H1 (cell line): ENCODE measurements at regions not wholly inside any gene's neighbourhood (a gene's known extent, or its start where the extent isn't known, plus 50 kb on each side); places are given as distances from the start of the nearest gene placed in this dataset.

ENCODE experiments used
- CTCF ChIA-PET: fragments of 300-600 bp; sonication (Branson Sonifier 250); formaldehyde crosslinking; loops from one replicate; lab custom pipeline; 2021; ENCODE audit not compliant: partially characterized antibody; lab: Charles Lee
- POLR2A ChIA-PET: fragments of 300-600 bp; sonication (Branson Sonifier 250); formaldehyde crosslinking; loops from one replicate; lab custom pipeline; 2021; ENCODE audit warnings: inconsistent platforms; ENCODE audit not compliant: partially characterized antibody; lab: Charles Lee
- DNase-seq, 2 experiments: peaks; one replicate each; pipeline versions ENCODE4 v3.0.0 to v3.0.0-alpha.2; 2010 to 2022; ENCODE audit warnings: low spot score in 2 of 2, low read depth in 1 of 2, mixed read lengths in 1 of 2
- FAIRE-seq: peaks from 2 replicates; lab custom pipeline; 2011; peaks lifted over from hg19 to GRCh38; lab: Jason Lieb, UNC
- H2AFZ ChIP-seq: 2 replicates; pipeline ENCODE4 v1.8.1; 2012; ENCODE audit warnings: low read length, inconsistent platforms
- H2AK5ac ChIP-seq: 2 replicates; pipeline ENCODE4 v1.6.1; 2013; ENCODE audit warnings: low read depth, low read length
- H2BK120ac ChIP-seq: replicated peaks from 2 replicates; pipeline ENCODE3; 2013; ENCODE audit warnings: low read depth, low read length, inconsistent platforms
- H2BK12ac ChIP-seq: 2 replicates; pipeline ENCODE4 v1.6.1; 2013; ENCODE audit warnings: low read depth, low read length
- H2BK15ac ChIP-seq: 2 replicates; pipeline ENCODE4 v1.6.1; 2013; ENCODE audit warnings: low read length
- H2BK20ac ChIP-seq: 2 replicates; pipeline ENCODE4 v1.6.1; 2013; ENCODE audit warnings: low read length
- H2BK5ac ChIP-seq: 2 replicates; pipeline ENCODE4 v1.6.1; 2013; ENCODE audit warnings: low read depth, low read length
- H3K14ac ChIP-seq: 2 replicates; pipeline ENCODE4 v1.6.1; 2013; ENCODE audit warnings: inconsistent platforms; ENCODE audit not compliant: insufficient read length
- H3K18ac ChIP-seq: 2 replicates; pipeline ENCODE4 v1.6.1; 2013; ENCODE audit warnings: low read length; ENCODE audit errors: extremely low read depth
- H3K23ac ChIP-seq: 2 replicates; pipeline ENCODE4 v1.6.1; 2013; ENCODE audit warnings: inconsistent platforms; ENCODE audit not compliant: insufficient read length
- H3K23me2 ChIP-seq: 2 replicates; pipeline ENCODE4 v1.6.1; 2013; ENCODE audit warnings: low read depth, low read length
- H3K27ac ChIP-seq: 2 replicates; pipeline ENCODE4 v1.6.1; 2011; ENCODE audit warnings: low read depth, low read length, inconsistent platforms
- H3K27me3 ChIP-seq, 4 experiments: replicated peaks in 1 of 4; 1 replicate in 1 of 4; 2 replicates in 3 of 4; pipeline versions ENCODE4 v1.6.1 to v1.8.1; 2011 to 2013; ENCODE audit warnings: low read length in 3 of 4, mild to moderate bottlenecking in 3 of 4, inconsistent platforms in 2 of 4, mixed read lengths in 2 of 4, moderate library complexity in 1 of 4; ENCODE audit not compliant: control insufficient read depth in 3 of 4, insufficient read depth in 3 of 4; ENCODE audit errors: extremely low read depth in 1 of 4
- H3K36me3 ChIP-seq, 4 experiments: 2 replicates each; pipeline versions ENCODE4 v1.6.1 to v1.8.1; 2011 to 2013; ENCODE audit warnings: mild to moderate bottlenecking in 4 of 4, low read length in 3 of 4, moderate library complexity in 2 of 4, control low read depth in 1 of 4, inconsistent platforms in 1 of 4; ENCODE audit not compliant: insufficient read depth in 4 of 4, control insufficient read depth in 2 of 4
- H3K4ac ChIP-seq: replicated peaks from 2 replicates; pipeline ENCODE3; 2013; ENCODE audit warnings: low read length, low read depth, mixed read lengths, inconsistent platforms; ENCODE audit not compliant: insufficient read length
- H3K4me1 ChIP-seq, 4 experiments: replicated peaks in 1 of 4; 1 replicate in 1 of 4; 2 replicates in 3 of 4; pipeline versions ENCODE4 v1.6.1 to v1.8.1; 2011 to 2013; ENCODE audit warnings: low read length in 3 of 4, inconsistent platforms in 2 of 4, mixed read lengths in 1 of 4; ENCODE audit not compliant: insufficient read depth in 4 of 4, control insufficient read depth in 3 of 4
- H3K4me2 ChIP-seq, 2 experiments: 2 replicates each; pipeline versions ENCODE4 v1.6.1 to v1.8.1; 2011 to 2013; ENCODE audit warnings: low read depth in 2 of 2, low read length in 2 of 2, control low read depth in 1 of 2, inconsistent platforms in 1 of 2, mild to moderate bottlenecking in 1 of 2; ENCODE audit not compliant: insufficient read depth in 1 of 2
- H3K4me3 ChIP-seq, 4 experiments: fragments of 200-600, 300-600 bp in 1 of 4; sonication (generic), shearing (Covaris generic), sonication (Bioruptor Twin) in 1 of 4; 2 replicates each; pipeline versions ENCODE4 v1.5.1 to v1.8.1; 2011 to 2016; ENCODE audit warnings: low read length in 4 of 4, low read depth in 3 of 4, control low read depth in 2 of 4, inconsistent platforms in 2 of 4, mild to moderate bottlenecking in 2 of 4, mixed read lengths in 1 of 4, moderate library complexity in 1 of 4; ENCODE audit not compliant: insufficient read depth in 2 of 4; ENCODE audit errors: extremely low read depth in 1 of 4
- H3K56ac ChIP-seq: replicated peaks from 2 replicates; pipeline ENCODE3; 2013; ENCODE audit warnings: low read depth, mild to moderate bottlenecking, mixed read lengths, low read length, inconsistent platforms; ENCODE audit not compliant: insufficient read length
- H3K79me1 ChIP-seq: 2 replicates; pipeline ENCODE4 v1.6.1; 2013; ENCODE audit warnings: low read depth, low read length, control low read depth
- H3K79me2 ChIP-seq, 2 experiments: 2 replicates each; pipeline versions ENCODE4 v1.6.1 to v1.8.1; 2012 to 2013; ENCODE audit warnings: low read length in 2 of 2, mild to moderate bottlenecking in 2 of 2, inconsistent platforms in 1 of 2; ENCODE audit not compliant: insufficient read depth in 2 of 2, control insufficient read depth in 1 of 2
- H3K9ac ChIP-seq, 4 experiments: replicated peaks in 1 of 4; 1 replicate in 1 of 4; 2 replicates in 3 of 4; pipeline versions ENCODE4 v1.6.1 to v1.8.1; 2011 to 2013; ENCODE audit warnings: low read depth in 3 of 4, low read length in 3 of 4, control low read depth in 2 of 4, mild to moderate bottlenecking in 2 of 4, moderate library complexity in 2 of 4, inconsistent platforms in 1 of 4; ENCODE audit errors: extremely low read depth in 1 of 4
- H3K9me3 ChIP-seq, 2 experiments: 2 replicates each; pipeline versions ENCODE4 v1.6.1 to v1.8.1; 2012 to 2013; ENCODE audit warnings: mild to moderate bottlenecking in 2 of 2, moderate library complexity in 2 of 2, control low read depth in 1 of 2, inconsistent platforms in 1 of 2, low read depth in 1 of 2, low read length in 1 of 2, mixed read lengths in 1 of 2; ENCODE audit not compliant: insufficient read depth in 2 of 2
- H4K20me1 ChIP-seq, 2 experiments: replicated peaks in 1 of 2; 2 replicates each; pipeline versions ENCODE3 to v1.8.1; 2011 to 2013; ENCODE audit warnings: inconsistent platforms in 2 of 2, low read length in 2 of 2, mild to moderate bottlenecking in 1 of 2; ENCODE audit not compliant: insufficient read depth in 2 of 2, control insufficient read depth in 1 of 2
- H4K5ac ChIP-seq: 2 replicates; pipeline ENCODE4 v1.6.1; 2013; ENCODE audit warnings: low read length, low read depth, mixed read lengths, inconsistent platforms; ENCODE audit not compliant: insufficient read length
- H4K8ac ChIP-seq: 2 replicates; pipeline ENCODE4 v1.8.0; 2013; ENCODE audit warnings: mild to moderate bottlenecking, moderate library complexity, low read length, inconsistent platforms; ENCODE audit not compliant: insufficient read depth; ENCODE audit errors: extremely low read depth
- H4K91ac ChIP-seq: replicated peaks from 2 replicates; pipeline ENCODE3; 2013; ENCODE audit warnings: low read length, mixed read lengths, inconsistent platforms; ENCODE audit not compliant: insufficient read length
- EP300 ChIP-seq, 2 experiments: IDR thresholded peaks; 1 replicate in 1 of 2; 2 replicates in 1 of 2; pipeline ENCODE4 v1.6.1; 2011 to 2012; ENCODE audit warnings: low read depth in 2 of 2, low read length in 2 of 2, mild to moderate bottlenecking in 2 of 2, borderline replicate concordance in 1 of 2, inconsistent platforms in 1 of 2, moderate library complexity in 1 of 2
- NANOG ChIP-seq: IDR thresholded peaks from 2 replicates; pipeline ENCODE4 v1.6.1; 2011; ENCODE audit warnings: low read length, low read depth, mild to moderate bottlenecking, inconsistent platforms; ENCODE audit not compliant: insufficient read depth, poor library complexity, severe bottlenecking
- RAD21 ChIP-seq, 2 experiments: IDR thresholded peaks in 1 of 2; conservative IDR thresholded peaks in 1 of 2; 2 replicates each; pipeline ENCODE4 v1.6.1; 2011; ENCODE audit warnings: low read depth in 2 of 2, low read length in 2 of 2, improper control_type of control experiment in 1 of 2, inconsistent platforms in 1 of 2, mild to moderate bottlenecking in 1 of 2, moderate library complexity in 1 of 2
- SRF ChIP-seq: IDR thresholded peaks from 2 replicates; pipeline ENCODE4 v1.6.1; 2011; ENCODE audit warnings: mild to moderate bottlenecking, low read depth, low read length, moderate library complexity
- TBP ChIP-seq: IDR thresholded peaks from 2 replicates; pipeline ENCODE4 v1.6.1; 2011; ENCODE audit warnings: low read depth, low read length, improper control_type of control experiment
- WGBS, 2 experiments: shearing (Covaris generic) in 1 of 2; methylation state at CpG; one replicate each; pipeline versions ENCODE4 v1.1.6 to v1.1.7; 2013 to 2015; ENCODE audit warnings: low lambda C conversion rate in 2 of 2, mixed read lengths in 2 of 2, inconsistent platforms in 1 of 2, low coverage in 1 of 2, missing lambda C conversion rate in 1 of 2; ENCODE audit not compliant: insufficient replicate concordance in 2 of 2, insufficient coverage in 1 of 2, insufficient read length in 1 of 2; ENCODE audit errors: extremely low coverage in 1 of 2, missing lambda C conversion rate in 1 of 2; 5-methylcytosine and 5-hydroxymethylcytosine counted together
- TF ChIP-seq, protein P1 (sequence below): IDR thresholded peaks from 2 replicates; pipeline ENCODE4 v1.6.1; 2012; ENCODE audit warnings: inconsistent platforms

DNA sequence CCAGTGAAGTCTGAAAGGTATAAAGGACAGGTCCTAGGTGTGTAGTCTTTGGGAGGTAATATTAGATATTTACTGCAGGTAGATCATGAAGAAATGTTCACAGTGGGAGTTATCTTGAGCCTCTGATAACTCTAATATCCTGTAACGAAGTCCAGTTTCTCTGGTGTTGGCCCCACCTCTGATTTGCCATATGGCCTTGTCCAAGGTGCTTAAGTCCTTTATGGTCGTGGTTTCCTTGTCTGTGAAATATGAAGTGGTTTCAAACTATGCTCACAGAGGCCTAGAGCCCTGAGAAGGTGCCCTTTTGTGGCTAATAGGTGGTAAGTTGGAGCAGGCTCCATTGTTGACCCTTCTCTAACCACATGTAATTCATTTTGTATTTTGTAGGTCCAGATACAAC, 190.7 kb downstream of the ICOS start:
- Histone ChIP-seq H2AK5ac (no peak overlapping the region), H3K79me2 (no peaks in the 10 kb centered on the region), H3K23me2 (0 out of 2 replicates have a peak, but pooled peaks cover 2% of the 10 kb centered on the region), H3K4ac (no peak overlapping the region), H3K23ac (no peak overlapping the region), H4K20me1 (no peaks in the 10 kb centered on the region), H3K4me3 (no peak overlapping the region), H2BK15ac (no peak overlapping the region), H4K91ac (no peak overlapping the region), H3K14ac (no peak overlapping the region)
- WGBS, 2 experiments = 87% methylated on average over 2 of the region's 2 CpGs; no CpG with 5 or more reads in 1 of the 2 experiments
- TF ChIP-seq EP300 (IDR thresholded peaks at IDR 0.05; ENCODE audit: borderline replicate concordance in 1 of 2, low read depth in 2 of 2, low read length in 2 of 2) (no peak), NANOG (no peak), SRF (no peak), RAD21 (IDR thresholded peaks at IDR 0.05 in 1 of 2, conservative IDR thresholded peaks at IDR 0.05 in 1 of 2; ENCODE audit: low read depth in 2 of 2, low read length in 2 of 2) (no peak), TBP (no peak)
- TF ChIP-seq, protein P1, sequence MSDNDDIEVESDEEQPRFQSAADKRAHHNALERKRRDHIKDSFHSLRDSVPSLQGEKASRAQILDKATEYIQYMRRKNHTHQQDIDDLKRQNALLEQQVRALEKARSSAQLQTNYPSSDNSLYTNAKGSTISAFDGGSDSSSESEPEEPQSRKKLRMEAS = no peak
- TF ChIP-seq, all 59 proteins: peak for 0
- Histone ChIP-seq H3K18ac (no peak overlapping the region), H3K36me3 (no peaks in the 10 kb centered on the region), H3K27me3 (no peaks in the 10 kb centered on the region), H2BK12ac (no peak overlapping the region), H2BK5ac (no peak overlapping the region), H2BK20ac (no peak overlapping the region), H3K9ac (no peak overlapping the region), H3K4me2 (no peak overlapping the region), H3K79me1 (no peaks in the 10 kb centered on the region), H3K9me3 (no peaks in the 10 kb centered on the region), H4K8ac (no peak overlapping the region), H3K27ac (no peak overlapping the region), H3K56ac (no peak overlapping the region), H4K5ac (no peak overlapping the region), H2BK120ac (no peak overlapping the region), H3K4me1 (peaks cover 0 to 3% (median 1%) of the 10 kb centered on the region in 4 experiments; a peak in 4 of 7 replicates), H2AFZ (no peak overlapping the region)
- DNase-seq (peak in 1 of 2 experiments; percentile 20), FAIRE-seq (no peak)
- POLR2A ChIA-PET = no interaction called here
- CTCF ChIA-PET = interaction anchor here (0.7 to 1.4 kb wide), 2 partner anchors 56 to 103 kb away, joined by 3 to 5 read pairs; no protein-coding TSS in a partner anchor
